Ishikawa (cell line): ENCODE measurements at regions not wholly inside any gene's neighbourhood (a gene's known extent, or its start where the extent isn't known, plus 50 kb on each side); places are given as distances from the start of the nearest gene placed in this dataset.

Experiments
- CEBPB ChIP-seq: IDR thresholded peaks from 2 replicates; pipeline ENCODE4 v1.6.1; 2012
- CREB1 ChIP-seq: IDR thresholded peaks from 2 replicates; pipeline ENCODE4 v1.6.1; 2012; ENCODE audit warnings: low read depth
- EGR1 ChIP-seq: IDR thresholded peaks from 2 replicates; pipeline ENCODE4 v1.6.1; 2012
- EP300 ChIP-seq: IDR thresholded peaks from 2 replicates; pipeline ENCODE4 v1.6.1; 2012; ENCODE audit warnings: borderline replicate concordance
- FOXM1 ChIP-seq: IDR thresholded peaks from 2 replicates; pipeline ENCODE4 v1.6.1; 2012; ENCODE audit warnings: low read depth, borderline replicate concordance
- MAX ChIP-seq: IDR thresholded peaks from 2 replicates; pipeline ENCODE4 v1.6.1; 2012
- NFIC ChIP-seq: IDR thresholded peaks from 2 replicates; pipeline ENCODE4 v1.6.1; 2012
- RAD21 ChIP-seq: IDR thresholded peaks from 2 replicates; pipeline ENCODE4 v1.6.1; 2012; ENCODE audit warnings: low read depth
- REST ChIP-seq: IDR thresholded peaks from 2 replicates; pipeline ENCODE4 v1.6.1; 2012; ENCODE audit warnings: low read depth, mild to moderate bottlenecking
- TAF1 ChIP-seq: IDR thresholded peaks from 2 replicates; pipeline ENCODE4 v1.6.1; 2012; ENCODE audit warnings: low read depth, mild to moderate bottlenecking
- TCF12 ChIP-seq: IDR thresholded peaks from 2 replicates; pipeline ENCODE4 v1.6.1; 2012; ENCODE audit warnings: low read depth
- TEAD4 ChIP-seq: IDR thresholded peaks from 2 replicates; pipeline ENCODE4 v1.6.1; 2012
- YY1 ChIP-seq: IDR thresholded peaks from 2 replicates; pipeline ENCODE4 v1.6.1; 2012; ENCODE audit warnings: low read depth
- ZBTB7A ChIP-seq: IDR thresholded peaks from 2 replicates; pipeline ENCODE4 v1.6.1; 2012; ENCODE audit warnings: low read depth
- TF ChIP-seq, protein P1 (sequence below): IDR thresholded peaks from 2 replicates; pipeline ENCODE4 v1.6.1; 2012

DNA sequence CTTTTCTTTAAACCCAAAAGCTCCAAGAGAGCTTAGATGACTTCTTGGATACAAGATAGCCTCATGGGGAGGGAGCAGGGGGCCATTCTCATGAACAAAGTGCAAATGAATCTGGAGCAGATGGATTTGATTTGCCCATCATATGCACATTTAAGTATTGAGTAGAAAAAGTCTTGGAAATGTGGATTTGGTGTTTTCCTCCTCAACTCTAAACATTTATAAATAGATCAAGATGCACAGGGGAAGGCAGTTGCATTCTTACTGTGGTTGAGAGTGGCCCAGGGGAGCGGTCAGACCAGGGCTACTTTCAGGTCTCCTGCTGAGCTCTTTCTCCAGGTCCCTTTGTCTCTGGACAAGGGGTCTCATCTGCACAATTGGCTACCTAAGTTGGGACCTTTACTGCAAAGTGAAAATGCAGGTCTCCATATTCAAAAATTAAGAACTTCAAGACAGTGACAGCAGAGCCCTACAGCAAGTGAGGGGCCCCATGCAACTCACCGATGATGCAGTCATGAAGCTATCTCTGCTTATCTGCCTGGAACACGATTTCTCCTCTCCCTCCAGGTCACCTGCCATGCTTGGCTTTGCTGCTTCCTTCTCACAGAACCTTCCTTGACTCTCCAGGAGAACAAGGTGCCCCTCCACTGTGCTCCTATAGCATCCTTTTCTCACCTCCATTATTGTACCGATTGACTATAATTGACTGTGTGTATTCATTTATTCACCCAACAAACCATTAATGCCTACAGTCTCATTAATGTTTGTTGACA is 145.4 kb downstream of the LPIN1 start:
- TF ChIP-seq REST = no peak
- no peak for TF ChIP-seq FOXM1
- TF ChIP-seq, protein P1, sequence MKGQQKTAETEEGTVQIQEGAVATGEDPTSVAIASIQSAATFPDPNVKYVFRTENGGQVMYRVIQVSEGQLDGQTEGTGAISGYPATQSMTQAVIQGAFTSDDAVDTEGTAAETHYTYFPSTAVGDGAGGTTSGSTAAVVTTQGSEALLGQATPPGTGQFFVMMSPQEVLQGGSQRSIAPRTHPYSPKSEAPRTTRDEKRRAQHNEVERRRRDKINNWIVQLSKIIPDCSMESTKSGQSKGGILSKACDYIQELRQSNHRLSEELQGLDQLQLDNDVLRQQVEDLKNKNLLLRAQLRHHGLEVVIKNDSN = no peak
- TF ChIP-seq TCF12 = no peak

DNA sequence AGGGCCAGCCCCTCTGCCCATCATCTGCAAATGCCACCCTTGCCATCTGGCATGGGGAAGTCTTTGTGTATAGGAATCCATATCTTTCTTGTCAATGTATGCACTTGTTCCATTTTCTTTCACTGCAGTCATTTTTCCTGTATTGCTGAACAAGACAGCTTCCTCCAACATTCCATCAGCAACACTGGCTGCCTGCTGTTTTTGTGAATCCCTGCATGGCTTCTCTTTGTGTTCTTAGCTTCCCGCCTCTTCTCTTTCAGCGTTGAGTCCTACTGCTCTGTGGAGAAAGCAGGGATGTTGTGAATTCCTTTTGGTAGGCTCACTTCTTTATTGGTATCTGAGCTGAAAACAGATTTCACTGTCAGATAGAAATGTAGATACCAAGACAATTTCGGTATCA is 150.0 kb downstream of the LPIN1 start:
- TF ChIP-seq ZBTB7A (no peak), YY1 (no peak), CEBPB (no peak), TAF1 (no peak), TEAD4 (no peak), NFIC (no peak), FOXM1 (no peak)

DNA sequence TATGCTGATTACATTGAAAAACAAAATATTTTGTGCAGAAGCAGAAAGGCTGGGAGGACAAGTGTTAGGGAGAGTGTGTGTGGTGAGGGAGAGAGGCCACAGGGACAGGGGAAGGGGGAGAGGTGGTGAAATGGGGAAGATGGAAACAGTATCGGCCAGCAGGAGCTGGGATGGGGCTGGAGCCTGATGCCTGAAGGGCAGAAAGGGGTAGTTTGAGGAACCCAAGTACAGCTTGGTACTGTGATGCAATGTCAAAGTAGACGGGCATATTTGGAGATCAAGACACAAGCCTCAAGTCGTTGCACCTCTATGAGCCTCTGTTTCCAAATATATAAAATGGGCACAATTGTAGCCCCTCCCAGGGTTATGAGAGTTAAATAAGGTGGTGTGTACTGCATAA is 152.1 kb downstream of the LPIN1 start:
- TF ChIP-seq CEBPB (no peak), EGR1 (no peak), FOXM1 (no peak), REST (no peak), NFIC (no peak), ZBTB7A (no peak), CREB1 (no peak), TEAD4 (no peak), YY1 (no peak), MAX (no peak), RAD21 (no peak), EP300 (no peak), TAF1 (no peak), TCF12 (no peak)
- TF ChIP-seq, protein P1 = no peak

DNA sequence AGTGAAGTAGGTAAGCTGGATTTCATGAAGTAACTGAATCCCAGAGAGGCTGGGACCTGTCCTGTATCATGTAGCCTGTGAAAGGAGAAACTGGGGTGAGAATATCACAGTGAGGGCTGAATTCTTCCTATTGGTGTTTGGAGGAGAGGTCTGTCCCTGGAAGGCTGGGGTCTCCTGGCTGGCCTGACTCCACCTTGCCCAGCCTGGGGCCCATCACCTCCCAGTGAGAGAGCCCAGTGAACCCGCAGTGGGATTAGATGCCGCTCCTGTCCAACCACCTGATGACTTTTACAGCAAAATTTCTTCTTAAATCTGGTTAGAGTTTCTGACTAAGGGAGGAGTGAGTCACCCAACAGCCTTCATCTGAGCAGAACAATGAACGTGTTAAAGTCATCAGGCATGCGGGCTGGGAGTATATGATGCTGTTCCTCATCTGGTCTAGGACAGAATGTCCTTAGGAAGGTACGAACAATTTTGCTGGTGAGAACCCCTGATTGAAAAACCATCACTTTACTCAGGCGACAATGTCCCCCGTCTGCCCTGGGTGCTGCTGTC is 152.9 kb downstream of the LPIN1 start:
- TF ChIP-seq RAD21 = no peak
- no peak for TF ChIP-seq EGR1
- TF ChIP-seq TEAD4 = no peak
- no peak for TF ChIP-seq NFIC
- TF ChIP-seq, protein P1 = no peak
- TF ChIP-seq REST = no peak
- TF ChIP-seq TAF1 = no peak
- TF ChIP-seq EP300 = no peak
- TF ChIP-seq ZBTB7A = no peak
